ENCODE measurements at regions not wholly inside any gene's neighbourhood (a gene's known extent, or its start where the extent isn't known, plus 50 kb on each side); places are given as distances from the start of the nearest gene placed in this dataset.

DNA sequence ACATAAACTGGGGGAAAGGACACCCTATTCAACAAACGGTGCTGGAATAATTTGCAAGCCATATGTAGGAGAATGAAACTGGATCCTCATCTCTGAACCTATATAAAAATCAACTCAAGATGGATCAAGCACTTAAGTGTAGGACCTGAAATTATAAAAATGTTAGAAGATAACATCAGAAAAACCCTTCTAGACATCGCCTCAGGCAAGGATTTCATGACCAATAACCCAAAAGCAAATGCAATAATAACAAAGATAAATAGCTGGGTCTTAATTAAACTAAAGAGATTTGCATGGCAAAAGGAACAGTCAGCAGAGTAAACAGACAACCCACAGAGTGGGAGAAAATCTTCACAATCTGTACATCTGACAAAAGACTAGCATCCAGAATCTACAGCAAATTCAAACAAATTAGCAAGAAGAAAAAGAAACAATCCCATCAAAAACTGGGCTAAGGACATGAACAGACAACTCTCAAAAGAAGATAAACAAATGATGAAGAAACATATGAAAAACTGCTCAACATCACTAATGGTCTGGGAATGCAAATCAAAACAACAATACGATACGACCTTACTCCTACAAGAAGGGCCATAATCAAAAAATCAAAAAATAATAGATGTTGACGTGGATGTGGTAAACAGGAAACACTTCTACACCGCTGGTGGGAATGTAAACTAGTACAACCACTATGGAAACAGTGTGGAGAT, 408.7 kb downstream of the CNTN6 start:
- Histone ChIP-seq H3K4me1 (no peaks in the 10 kb centered on the region), H3K4me3 (no peak overlapping the region), H3K27me3 (no peaks in the 10 kb centered on the region), H3K36me3 (no peaks in the 10 kb centered on the region), H3K9me3 (no peaks in the 10 kb centered on the region), H3K27ac (no peak overlapping the region)
- ATAC-seq = no peak
- in situ Hi-C loops (cut with MboI; ENCODE audit: low sequenced_read_pairs in 4 of 4) (no loop called here), intact Hi-C loops (cut with DNase I; ENCODE audit: low total_unique reads) (no loop called here)
- DNase-seq = no peak
- TF ChIP-seq, protein P1, sequence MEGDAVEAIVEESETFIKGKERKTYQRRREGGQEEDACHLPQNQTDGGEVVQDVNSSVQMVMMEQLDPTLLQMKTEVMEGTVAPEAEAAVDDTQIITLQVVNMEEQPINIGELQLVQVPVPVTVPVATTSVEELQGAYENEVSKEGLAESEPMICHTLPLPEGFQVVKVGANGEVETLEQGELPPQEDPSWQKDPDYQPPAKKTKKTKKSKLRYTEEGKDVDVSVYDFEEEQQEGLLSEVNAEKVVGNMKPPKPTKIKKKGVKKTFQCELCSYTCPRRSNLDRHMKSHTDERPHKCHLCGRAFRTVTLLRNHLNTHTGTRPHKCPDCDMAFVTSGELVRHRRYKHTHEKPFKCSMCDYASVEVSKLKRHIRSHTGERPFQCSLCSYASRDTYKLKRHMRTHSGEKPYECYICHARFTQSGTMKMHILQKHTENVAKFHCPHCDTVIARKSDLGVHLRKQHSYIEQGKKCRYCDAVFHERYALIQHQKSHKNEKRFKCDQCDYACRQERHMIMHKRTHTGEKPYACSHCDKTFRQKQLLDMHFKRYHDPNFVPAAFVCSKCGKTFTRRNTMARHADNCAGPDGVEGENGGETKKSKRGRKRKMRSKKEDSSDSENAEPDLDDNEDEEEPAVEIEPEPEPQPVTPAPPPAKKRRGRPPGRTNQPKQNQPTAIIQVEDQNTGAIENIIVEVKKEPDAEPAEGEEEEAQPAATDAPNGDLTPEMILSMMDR (IDR thresholded peaks at IDR 0.05 in 4 of 5, conservative IDR thresholded peaks at IDR 0.05 in 1 of 5) = no peak
- TF ChIP-seq POLR2A (IDR thresholded peaks at IDR 0.05) = no peak

DNA sequence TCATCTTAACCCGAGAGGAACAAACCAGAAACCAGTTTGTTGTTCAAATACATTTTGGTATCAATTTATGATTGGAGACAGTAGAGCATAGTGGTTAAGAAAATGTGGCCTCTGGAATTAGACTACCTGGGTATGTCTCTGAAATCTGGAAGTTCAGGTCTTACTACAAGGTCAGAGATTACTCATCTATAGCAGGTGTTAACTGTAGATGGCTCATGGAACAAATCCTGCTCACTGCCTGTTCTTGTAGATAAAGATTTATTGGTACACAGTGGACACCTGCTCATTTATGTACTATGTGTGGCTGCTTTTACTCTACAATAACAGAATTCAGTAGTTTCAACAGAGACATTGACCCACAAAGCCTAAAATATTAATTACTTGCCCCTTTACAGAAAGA, 413.3 kb downstream of the CNTN6 start:
- H3K9me3 ChIP-seq = no peaks in the 10 kb centered on the region
- in situ Hi-C loops (cut with MboI; ENCODE audit: low sequenced_read_pairs in 4 of 4) (no loop called here), intact Hi-C loops (cut with DNase I; ENCODE audit: low total_unique reads) (no loop called here)
- no peaks in the 10 kb centered on the region for H3K36me3 ChIP-seq
- no peak for TF ChIP-seq POLR2A (IDR thresholded peaks at IDR 0.05)
- no peak overlapping the region for H3K4me3 ChIP-seq
- no peaks in the 10 kb centered on the region for H3K27me3 ChIP-seq
- ATAC-seq (no peak), DNase-seq (no peak)
- H3K27ac ChIP-seq = no peak overlapping the region
- H3K4me1 ChIP-seq = no peaks in the 10 kb centered on the region

DNA sequence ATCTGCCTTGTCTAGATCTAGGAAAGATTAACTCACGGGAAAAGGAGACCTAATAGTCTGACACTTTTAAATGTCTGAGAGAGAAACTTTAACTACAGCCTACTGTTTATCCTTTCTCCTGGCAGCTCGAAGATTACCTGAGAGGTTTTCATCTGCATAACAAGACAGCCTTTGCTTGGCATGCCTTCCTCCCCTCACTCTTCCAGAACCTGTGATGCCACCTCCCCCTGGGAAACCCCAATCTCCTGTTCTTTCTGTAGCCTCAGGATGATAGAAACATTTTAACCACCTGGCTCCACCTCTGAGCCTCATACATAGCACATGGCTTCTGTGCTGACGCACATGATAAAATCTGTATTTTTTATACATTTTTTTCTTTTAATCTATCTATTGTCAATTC, 420.8 kb downstream of the CNTN6 start:
- no peak overlapping the region for H3K4me3 ChIP-seq
- H3K36me3 ChIP-seq = no peaks in the 10 kb centered on the region
- ATAC-seq = no peak
- DNase-seq = no peak
- no peaks in the 10 kb centered on the region for H3K4me1 ChIP-seq
- TF ChIP-seq POLR2A (IDR thresholded peaks at IDR 0.05) = no peak
- TF ChIP-seq, protein P1 (IDR thresholded peaks at IDR 0.05 in 4 of 5, conservative IDR thresholded peaks at IDR 0.05 in 1 of 5) = no peak
- no peaks in the 10 kb centered on the region for H3K27me3 ChIP-seq
- intact Hi-C loops (cut with DNase I; ENCODE audit: low total_unique reads) (no loop called here), in situ Hi-C loops (cut with MboI; ENCODE audit: low sequenced_read_pairs in 4 of 4) (no loop called here)
- no peaks in the 10 kb centered on the region for H3K9me3 ChIP-seq
- no peak overlapping the region for H3K27ac ChIP-seq

DNA sequence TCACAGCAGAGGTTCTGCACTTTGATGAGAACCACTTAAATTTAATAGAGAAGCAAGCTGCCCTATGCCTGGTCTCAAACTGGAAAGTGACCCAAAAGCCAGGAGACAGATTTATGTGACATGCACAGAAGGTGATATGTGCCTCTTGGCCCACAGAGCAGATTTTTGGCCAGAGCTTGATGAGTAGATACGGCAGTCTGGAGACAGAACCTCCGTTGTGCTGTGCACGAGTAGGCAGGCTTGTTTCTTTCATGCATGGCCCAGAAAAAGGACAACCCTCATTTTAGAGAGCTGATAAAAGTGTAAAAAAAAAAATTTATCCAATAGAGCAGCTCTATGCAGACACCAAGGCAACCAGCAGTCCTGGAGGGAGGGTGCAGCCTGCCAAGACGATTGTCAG, 423.1 kb downstream of the CNTN6 start:
- intact Hi-C loops (cut with DNase I; ENCODE audit: low total_unique reads) = no loop called here
- Histone ChIP-seq H3K9me3 (no peaks in the 10 kb centered on the region), H3K27ac (no peak overlapping the region), H3K36me3 (no peaks in the 10 kb centered on the region), H3K27me3 (no peaks in the 10 kb centered on the region), H3K4me3 (no peak overlapping the region), H3K4me1 (no peaks in the 10 kb centered on the region)
- ATAC-seq (no peak), DNase-seq (no peak)
- in situ Hi-C loops (cut with MboI; ENCODE audit: low sequenced_read_pairs in 4 of 4) = no loop called here
- TF ChIP-seq POLR2A (IDR thresholded peaks at IDR 0.05) = no peak
- TF ChIP-seq, protein P1 (IDR thresholded peaks at IDR 0.05 in 4 of 5, conservative IDR thresholded peaks at IDR 0.05 in 1 of 5) = no peak

DNA sequence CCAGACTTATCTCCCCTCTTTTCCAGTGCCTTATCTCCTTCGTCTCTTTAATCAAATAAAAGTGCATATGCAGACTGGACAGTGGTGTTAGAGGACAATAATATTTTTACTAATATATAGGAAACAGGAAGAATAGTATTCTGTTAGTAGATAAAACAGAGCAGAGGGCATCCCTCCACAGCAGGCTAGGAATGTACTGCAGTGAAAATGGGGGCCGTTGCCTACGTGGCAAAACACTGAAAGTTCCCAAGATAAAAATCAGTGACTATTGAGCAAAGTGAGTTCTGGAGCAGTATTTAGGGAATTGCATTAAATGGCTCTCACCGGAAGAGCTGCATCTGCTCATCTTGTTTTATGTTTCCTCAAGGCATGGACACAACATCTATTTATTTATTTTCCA, 435.0 kb downstream of the CNTN6 start:
- intact Hi-C loops (cut with DNase I; ENCODE audit: low total_unique reads) = no loop called here
- in situ Hi-C loops (cut with MboI; ENCODE audit: low sequenced_read_pairs in 4 of 4) = no loop called here
- DNase-seq (no peak), ATAC-seq (no peak)
- Histone ChIP-seq H3K4me1 (no peaks in the 10 kb centered on the region), H3K9me3 (no peaks in the 10 kb centered on the region), H3K36me3 (no peaks in the 10 kb centered on the region), H3K27me3 (no peaks in the 10 kb centered on the region), H3K4me3 (no peak overlapping the region), H3K27ac (no peak overlapping the region)
- TF ChIP-seq POLR2A (IDR thresholded peaks at IDR 0.05) = no peak
- TF ChIP-seq, protein P1 (IDR thresholded peaks at IDR 0.05 in 4 of 5, conservative IDR thresholded peaks at IDR 0.05 in 1 of 5) = no peak

All from gastrocnemius medialis (tissue), 4 donors.